Cardiac muscle cell (in vitro differentiated cells and primary cell): ENCODE measurements at regions not wholly inside any gene's neighbourhood (a gene's known extent, or its start where the extent isn't known, plus 50 kb on each side); places are given as distances from the start of the nearest gene placed in this dataset.
A peak's percentile ranks its signal among the peaks of the same experiment; 100 is the strongest.

Experiments
- DNase-seq, 2 donors: peaks; one replicate each; pipeline versions ENCODE4 v3.0.0 to v3.0.0-alpha.2; 2010 to 2017; ENCODE audit warnings: low read depth in 1 of 2, low spot score in 1 of 2
- H3K27ac ChIP-seq: fragments of 200-600 bp; sonication (generic); 2 replicates; pipeline ENCODE4 v1.5.1; 2016
- H3K27me3 ChIP-seq: fragments of 200-600 bp; sonication (generic); 2 replicates; pipeline ENCODE4 v1.6.0; 2016; ENCODE audit warnings: control low read depth
- H3K36me3 ChIP-seq: fragments of 200-600 bp; sonication (generic); 2 replicates; pipeline ENCODE4 v1.5.1; 2016; ENCODE audit warnings: control low read depth
- H3K4me1 ChIP-seq: fragments of 200-600 bp; sonication (generic); 2 replicates; pipeline ENCODE4 v1.8.1; 2017; ENCODE audit warnings: low read depth, mild to moderate bottlenecking, mixed run types
- H3K4me3 ChIP-seq: fragments of 200-600 bp; sonication (generic); 2 replicates; pipeline ENCODE4 v1.5.1; 2016; ENCODE audit warnings: mild to moderate bottlenecking
- H3K9me3 ChIP-seq: fragments of 200-600 bp; sonication (generic); 2 replicates; pipeline ENCODE4 v1.5.1; 2017; ENCODE audit warnings: low read depth, mild to moderate bottlenecking, control low read depth
- TF ChIP-seq, protein P1 (sequence below): IDR thresholded peaks from 2 replicates; pipeline ENCODE4 v1.5.1; 2012; ENCODE audit warnings: low read depth, mild to moderate bottlenecking, low read length

DNA sequence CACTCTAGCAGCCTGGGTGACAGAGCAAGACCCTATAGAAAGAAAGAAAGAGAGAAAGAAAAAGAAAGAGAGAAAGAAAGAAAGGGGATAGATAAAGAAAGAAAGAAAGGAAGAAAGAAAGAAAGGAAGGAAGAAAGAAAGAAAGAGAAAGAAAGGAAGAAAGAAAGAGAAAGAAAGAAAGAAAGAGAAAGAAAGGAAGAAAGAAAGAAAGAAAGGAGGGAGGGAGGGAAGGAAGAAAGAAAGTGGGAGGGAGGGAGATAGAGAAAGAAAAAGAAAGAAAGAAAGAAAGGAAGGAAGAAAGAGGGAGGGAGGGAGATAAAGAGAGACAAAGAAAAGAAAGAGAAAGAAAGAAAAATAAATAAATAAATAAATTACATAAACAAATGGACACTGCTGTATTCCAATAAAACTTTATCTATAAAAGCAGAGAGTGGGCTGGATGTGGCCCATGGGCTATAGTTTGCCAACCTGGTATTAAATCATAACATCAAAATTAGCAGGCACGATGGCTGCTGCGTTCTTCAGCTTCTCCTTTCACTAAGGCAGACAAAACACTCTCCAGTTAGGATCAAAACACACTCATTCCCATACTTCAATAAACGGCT is 165.0 kb downstream of the ZNF674 start:
- TF ChIP-seq, protein P1, sequence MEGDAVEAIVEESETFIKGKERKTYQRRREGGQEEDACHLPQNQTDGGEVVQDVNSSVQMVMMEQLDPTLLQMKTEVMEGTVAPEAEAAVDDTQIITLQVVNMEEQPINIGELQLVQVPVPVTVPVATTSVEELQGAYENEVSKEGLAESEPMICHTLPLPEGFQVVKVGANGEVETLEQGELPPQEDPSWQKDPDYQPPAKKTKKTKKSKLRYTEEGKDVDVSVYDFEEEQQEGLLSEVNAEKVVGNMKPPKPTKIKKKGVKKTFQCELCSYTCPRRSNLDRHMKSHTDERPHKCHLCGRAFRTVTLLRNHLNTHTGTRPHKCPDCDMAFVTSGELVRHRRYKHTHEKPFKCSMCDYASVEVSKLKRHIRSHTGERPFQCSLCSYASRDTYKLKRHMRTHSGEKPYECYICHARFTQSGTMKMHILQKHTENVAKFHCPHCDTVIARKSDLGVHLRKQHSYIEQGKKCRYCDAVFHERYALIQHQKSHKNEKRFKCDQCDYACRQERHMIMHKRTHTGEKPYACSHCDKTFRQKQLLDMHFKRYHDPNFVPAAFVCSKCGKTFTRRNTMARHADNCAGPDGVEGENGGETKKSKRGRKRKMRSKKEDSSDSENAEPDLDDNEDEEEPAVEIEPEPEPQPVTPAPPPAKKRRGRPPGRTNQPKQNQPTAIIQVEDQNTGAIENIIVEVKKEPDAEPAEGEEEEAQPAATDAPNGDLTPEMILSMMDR, result no peak
- Histone ChIP-seq H3K27me3 (no peaks in the 10 kb centered on the region), H3K4me3 (no peak overlapping the region), H3K27ac (no peak overlapping the region), H3K36me3 (no peaks in the 10 kb centered on the region), H3K9me3 (no peaks in the 10 kb centered on the region), H3K4me1 (no peaks in the 10 kb centered on the region)
- DNase-seq, result no peak

DNA sequence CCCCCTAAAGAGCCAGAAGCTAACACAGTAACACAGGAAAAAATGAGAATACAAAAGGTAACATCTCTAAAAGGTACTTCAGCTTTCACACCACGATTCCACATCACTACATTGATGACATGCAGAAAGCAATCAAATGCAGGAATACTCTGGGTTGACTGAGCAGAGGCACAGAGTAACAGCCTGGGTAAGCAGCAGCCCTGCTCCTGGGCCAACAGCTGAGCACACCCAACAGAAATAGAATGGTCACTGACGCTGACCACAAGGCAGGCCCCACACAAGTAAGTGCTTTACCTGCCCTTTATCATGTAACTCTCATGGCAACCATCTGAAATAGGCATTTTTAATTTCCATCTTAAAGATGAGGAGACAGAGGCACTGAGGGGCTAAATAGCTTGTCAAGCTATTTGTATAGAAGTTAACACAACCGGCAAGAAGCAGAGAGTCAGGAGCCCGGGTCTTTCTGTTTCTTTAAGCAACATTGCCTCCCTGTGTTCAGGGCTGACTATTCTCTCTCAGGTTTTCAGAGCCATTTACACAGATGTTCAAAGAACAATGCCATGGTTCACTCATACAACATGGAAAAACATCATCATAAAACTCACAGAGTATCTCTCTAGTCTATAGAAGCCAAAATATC is 168.9 kb downstream of the ZNF674 start:
- TF ChIP-seq, protein P1, result peak; percentile 44
- Histone ChIP-seq H3K9me3 (no peaks in the 10 kb centered on the region), H3K27ac (no peak overlapping the region), H3K4me1 (no peaks in the 10 kb centered on the region), H3K4me3 (no peak overlapping the region), H3K36me3 (no peaks in the 10 kb centered on the region), H3K27me3 (no peaks in the 10 kb centered on the region)
- DNase-seq, result peak; percentile 48 to 72

DNA sequence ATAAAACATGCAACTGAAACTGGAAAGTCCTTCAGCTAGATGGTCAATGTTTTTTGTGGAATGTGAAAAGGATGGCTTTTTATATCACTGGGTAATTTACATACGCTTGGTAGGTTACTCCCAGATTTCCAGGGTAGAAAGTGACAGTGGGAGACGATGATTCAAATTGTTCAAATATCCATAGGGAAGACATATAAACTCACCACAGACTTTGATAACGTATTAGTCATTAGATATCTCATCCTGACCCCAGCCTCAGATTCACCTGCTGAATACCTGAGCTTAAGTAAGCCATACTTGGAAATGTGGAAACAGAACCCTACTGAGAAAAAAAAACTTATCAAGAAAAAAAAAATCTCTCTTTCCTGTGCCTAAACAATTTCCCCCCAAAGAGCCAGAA is 169.4 kb downstream of the ZNF674 start:
- Histone ChIP-seq H3K9me3 (no peaks in the 10 kb centered on the region), H3K4me1 (no peaks in the 10 kb centered on the region), H3K27ac (no peak overlapping the region), H3K36me3 (no peaks in the 10 kb centered on the region), H3K27me3 (no peaks in the 10 kb centered on the region), H3K4me3 (no peak overlapping the region)
- DNase-seq, result no peak
- TF ChIP-seq, protein P1, result no peak

- DNase-seq, result no peak
- H3K4me3 ChIP-seq, result no peak overlapping the region
- H3K4me1 ChIP-seq, result no peaks in the 10 kb centered on the region
- H3K36me3 ChIP-seq, result no peaks in the 10 kb centered on the region
- no peaks in the 10 kb centered on the region for H3K9me3 ChIP-seq
- no peaks in the 10 kb centered on the region for H3K27me3 ChIP-seq
- H3K27ac ChIP-seq, result no peak overlapping the region
- TF ChIP-seq, protein P1, result no peak
These were observed 170.8 kb downstream of the ZNF674 start for GRCh38 chrX:46374371-46374770.

DNA sequence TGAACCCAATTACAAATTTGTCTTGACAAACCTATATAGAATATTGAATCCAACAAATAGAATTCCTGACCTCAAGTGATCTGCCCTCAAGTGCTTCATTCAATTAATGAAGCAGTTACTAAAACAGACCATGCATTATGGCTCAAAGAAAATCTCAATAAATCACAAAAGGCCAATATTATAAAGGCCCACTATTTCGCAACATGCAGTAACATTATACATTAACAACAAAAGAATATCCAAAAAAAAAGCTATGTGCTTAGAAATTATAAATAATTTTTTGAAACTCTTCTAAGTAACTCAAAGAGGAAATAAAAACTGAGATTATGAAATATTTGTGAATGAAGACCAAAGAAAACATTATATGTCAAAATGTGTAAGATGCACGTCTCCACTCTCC is 177.7 kb downstream of the ZNF674 start:
- no peaks in the 10 kb centered on the region for H3K27me3 ChIP-seq
- TF ChIP-seq, protein P1, result no peak
- H3K4me1 ChIP-seq, result no peaks in the 10 kb centered on the region
- no peaks in the 10 kb centered on the region for H3K36me3 ChIP-seq
- no peak overlapping the region for H3K27ac ChIP-seq
- H3K9me3 ChIP-seq, result no peaks in the 10 kb centered on the region
- H3K4me3 ChIP-seq, result no peak overlapping the region
- no peak for DNase-seq
